Myocyte (in vitro differentiated cells): ENCODE measurements at regions not wholly inside any gene's neighbourhood (a gene's known extent, or its start where the extent isn't known, plus 50 kb on each side); places are given as distances from the start of the nearest gene placed in this dataset.
"Not testable (repeated sequence)": the region's sequence is repeated elsewhere in the genome, so short reads cannot be mapped to it uniquely, and the experiment has no call there.

Experiments used
- DNase-seq: peaks from one replicate; pipeline ENCODE4 v3.0.0-alpha.2; 2012; ENCODE audit warnings: low read depth

DNA sequence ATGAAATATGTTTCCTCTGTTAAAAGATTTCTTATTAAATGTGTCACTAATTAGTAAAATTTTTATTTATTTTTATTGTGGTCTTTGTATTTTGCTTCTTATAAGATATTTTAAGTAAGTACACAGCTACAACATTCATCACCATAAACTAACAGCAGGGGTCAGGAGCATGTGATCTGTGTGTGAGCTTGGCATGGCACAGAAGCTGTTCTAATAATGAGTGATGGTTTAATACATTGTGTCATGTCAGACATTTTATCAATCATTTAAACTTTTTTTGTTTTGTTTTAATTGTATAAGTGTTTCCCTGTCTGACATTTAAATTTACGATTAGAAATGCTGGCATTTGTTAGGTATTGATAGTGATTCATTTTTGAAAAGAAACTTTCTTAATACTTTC is 585.4 kb downstream of the DSC3 start:
- DNase-seq: peak; percentile 4

DNA sequence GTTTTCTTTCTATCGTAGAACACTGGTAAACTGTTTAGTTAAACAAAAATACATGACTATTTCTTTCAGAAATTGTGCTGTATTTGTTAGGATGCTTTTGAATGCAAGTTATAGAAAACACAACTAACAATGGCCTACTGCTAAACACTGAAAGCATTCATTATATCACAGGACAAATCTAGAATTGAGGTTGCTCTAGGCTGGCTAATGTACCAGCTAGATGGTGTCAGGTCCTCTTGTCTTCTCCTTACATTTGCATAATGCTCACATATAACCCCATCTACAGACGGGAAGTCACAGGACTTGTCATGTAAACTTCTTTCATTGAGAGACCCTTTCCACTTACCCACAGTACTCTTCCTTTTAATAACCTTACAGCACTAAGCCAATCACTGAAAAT is 586.8 kb downstream of the DSC3 start:
- no peak for DNase-seq

- peak; percentile 28 for DNase-seq
Measured at GRCh38 chr18:30454920-30455319, 587.6 kb downstream of the DSC3 start.

- DNase-seq: no peak
Measured at GRCh38 chr18:30451981-30452380, 590.6 kb downstream of the DSC3 start.

DNA sequence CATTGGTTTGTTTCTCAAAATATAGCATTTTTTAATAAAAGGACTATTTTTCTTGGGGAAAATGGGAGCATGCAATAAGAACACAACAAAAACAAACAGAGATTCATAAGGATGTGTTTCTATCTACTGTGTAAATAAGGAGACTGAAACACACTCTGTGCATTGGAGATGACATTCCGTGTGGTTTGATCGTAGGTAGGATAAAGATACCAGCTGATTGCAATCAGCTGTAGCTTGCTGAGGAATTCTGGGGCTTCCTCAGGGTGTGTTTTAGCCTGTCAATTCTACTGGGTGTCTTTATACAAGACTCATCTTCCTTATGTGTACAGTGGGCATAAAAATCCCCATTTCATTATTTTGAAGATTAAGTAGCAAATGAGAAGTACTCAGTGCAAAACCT is 591.6 kb downstream of the DSC3 start:
- DNase-seq: no peak

DNA sequence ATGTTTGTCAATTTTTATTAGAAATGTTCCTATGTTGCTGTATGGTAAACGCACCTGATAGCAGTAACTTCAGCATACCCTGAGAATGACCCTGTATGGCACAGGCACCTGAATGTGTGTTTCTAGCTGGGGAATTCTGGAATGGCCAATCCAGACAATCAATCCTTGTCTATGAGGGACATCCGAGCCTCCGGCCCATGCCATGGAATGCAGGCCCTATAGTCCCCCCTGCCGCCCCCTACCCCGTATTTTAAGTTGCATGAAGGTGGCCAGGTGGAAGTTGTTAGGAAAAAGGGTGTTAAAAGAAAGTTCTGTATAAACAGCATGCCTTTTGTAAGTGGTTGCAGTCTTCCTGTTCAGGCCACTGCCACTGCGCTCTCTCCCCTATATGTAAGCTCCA is 595.9 kb downstream of the DSC3 start:
- DNase-seq: no peak

DNA sequence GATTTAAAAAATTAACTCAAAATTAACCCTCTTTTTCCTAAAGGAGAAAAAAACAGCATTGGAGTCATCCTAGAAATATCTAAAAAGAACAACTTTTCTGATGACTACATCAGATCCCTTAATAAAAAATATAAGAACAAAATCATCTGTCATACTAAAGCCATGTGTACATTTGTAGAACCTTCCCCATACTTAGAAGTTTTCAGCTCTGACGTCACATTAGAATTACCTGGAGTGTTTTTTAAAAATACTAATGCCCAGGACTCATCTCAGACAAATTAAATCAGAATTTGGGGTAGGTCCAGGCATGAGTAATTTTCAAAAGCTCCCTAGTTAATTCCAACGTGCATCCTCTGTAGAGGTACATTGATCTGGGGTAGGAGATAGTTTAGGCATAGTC is 598.0 kb downstream of the DSC3 start:
- DNase-seq: no peak

DNA sequence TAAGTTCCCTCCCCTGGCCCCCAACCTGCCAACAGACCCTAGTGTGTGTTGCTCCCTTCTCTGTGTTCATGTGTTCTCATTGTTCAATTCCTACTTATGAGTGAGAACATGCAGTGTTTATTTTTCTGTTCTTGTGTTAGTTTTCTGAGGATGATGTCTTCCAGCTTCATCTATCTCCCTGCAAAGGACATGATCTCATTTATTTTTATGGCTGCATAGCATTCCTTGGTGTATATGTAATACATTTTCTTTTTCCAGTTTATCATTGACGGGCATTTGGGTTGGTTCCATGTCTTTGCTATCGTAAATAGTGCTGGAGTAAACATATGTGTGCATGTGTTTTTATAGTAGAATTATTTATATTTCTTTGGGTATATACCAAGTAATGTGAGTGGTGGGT is 602.2 kb downstream of the DSC3 start:
- DNase-seq: no peak

DNA sequence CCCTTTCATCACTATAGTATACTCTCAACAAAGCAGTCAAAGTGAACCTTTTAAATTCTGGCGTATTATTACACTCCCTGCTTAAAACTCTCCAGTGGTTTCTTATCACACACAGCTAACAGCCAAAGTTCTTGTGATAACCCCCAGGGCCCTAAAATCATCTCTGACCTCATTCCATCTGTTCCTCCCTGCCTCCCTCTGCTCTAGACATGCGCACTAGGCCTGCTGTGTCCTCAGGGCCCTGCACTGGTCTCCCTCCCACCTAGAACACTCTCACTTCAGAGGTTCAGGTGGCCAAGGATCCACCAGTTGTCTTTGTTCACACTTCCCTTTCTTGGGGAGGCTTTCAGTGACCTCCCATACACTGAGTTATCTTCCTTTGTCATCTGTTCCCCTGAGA is 603.4 kb downstream of the DSC3 start:
- no peak for DNase-seq

GRCh38 chr18:30432349-30432748 is 610.2 kb downstream of the DSC3 start:
- DNase-seq: no peak

DNA sequence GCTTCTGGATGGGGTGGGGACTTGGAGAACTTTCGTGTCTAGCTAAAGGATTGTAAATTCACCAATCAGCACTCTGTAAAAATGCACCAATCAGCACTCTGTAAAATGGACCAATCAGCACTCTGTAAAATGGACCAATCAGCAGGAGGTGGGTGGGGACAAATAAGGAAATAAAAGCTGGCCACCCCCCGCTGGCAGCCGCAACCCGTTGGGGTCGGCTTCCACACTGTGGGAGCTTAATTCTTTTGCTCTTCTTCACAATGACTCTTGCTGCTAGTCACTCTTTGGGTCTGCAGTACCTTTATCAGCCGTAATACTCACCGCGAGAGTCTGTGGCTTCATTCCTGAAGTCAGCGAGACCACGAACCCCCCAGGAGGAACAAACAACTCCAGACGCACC is 623.1 kb downstream of the DSC3 start:
- not testable (repeated sequence) for DNase-seq

DNA sequence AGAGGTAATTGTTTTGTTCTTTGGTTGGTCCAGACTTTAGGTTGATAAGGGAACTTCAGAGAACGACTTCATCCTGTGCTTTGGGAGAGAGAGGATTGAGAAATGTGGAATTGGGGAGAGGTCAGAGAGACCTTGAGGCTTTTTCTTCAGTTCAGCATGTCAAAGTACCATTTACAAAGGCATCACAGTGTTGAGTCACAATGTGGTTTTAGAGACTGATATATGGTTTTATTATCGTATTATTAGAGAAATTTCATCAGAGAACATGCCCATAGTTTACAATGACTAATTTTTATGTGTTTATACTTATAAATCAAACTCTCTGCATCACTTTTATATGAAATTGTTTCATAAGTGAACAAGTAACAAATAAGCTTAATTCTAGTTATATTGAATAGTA is 626.6 kb downstream of the DSC3 start:
- no peak for DNase-seq

DNA sequence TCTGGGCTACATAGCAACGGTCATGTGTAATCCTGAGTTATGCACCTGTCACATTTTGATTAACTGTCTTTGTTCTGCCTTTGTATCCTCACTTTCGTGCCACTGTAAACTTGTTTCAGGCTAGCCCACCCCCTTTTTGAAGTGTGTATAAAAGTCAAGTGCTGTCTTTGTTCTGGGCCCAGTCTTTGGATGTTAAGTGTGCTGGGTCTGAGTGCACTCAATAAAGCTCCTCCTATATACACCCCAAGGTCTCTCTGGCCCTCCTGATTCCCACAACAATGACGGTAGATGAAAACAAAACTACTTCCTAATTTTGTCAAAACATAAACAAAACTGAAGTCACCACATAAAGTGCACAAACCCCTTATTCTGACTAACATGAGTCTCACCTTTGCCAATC is 633.4 kb downstream of the DSC3 start:
- DNase-seq: no peak

GRCh38 chr18:30406728-30407127 is 635.8 kb downstream of the DSC3 start:
- no peak for DNase-seq

DNA sequence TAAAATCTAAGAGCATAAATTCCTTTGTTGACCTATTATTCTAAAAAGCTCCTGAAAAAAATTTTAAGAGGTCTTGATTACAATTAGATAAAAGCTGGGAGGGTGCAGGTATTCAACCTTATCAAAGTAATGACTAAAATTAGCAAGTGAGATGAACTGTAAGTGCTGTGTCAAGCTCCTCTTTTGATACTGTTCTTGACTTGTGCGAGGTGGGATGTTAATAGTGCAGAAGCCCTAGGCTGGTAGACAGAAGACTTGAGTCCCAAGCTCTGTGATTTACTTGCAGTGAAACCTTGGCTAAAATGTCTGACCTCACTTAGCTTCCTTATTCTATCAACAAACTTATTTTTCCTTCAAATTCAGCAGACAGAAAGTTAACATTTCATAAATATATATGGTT is 637.5 kb downstream of the DSC3 start:
- no peak for DNase-seq

GRCh38 chr18:30404422-30404821 is 638.1 kb downstream of the DSC3 start:
- DNase-seq: no peak

DNA sequence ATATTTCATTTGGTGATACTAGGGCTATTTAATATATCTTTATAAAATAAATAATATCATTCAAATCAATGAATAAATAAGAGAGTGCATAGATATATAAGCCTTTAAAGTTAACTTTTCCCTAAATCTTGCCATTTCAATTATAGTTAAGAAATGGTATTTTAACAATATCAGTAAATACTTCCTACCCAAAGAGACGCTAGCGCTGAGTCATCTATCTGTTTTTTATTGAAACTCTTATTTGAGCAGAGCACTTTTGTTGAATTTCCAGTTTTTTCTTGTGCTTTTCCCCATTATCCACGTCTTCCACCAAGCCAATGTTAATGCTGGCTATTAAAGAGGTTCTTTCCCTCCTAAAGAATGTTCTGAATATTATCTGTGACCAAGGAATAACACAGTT is 639.3 kb downstream of the DSC3 start:
- DNase-seq: no peak

- DNase-seq: no peak
Measured at GRCh38 chr18:30387401-30387800, 655.1 kb downstream of the DSC3 start.

- DNase-seq: no peak
Measured at GRCh38 chr18:30386624-30387023, 655.9 kb downstream of the DSC3 start.

GRCh38 chr18:30385684-30386083 is 656.9 kb downstream of the DSC3 start:
- DNase-seq: no peak

- DNase-seq: no peak
Measured at GRCh38 chr18:30381826-30382225, 660.7 kb downstream of the DSC3 start.

DNA sequence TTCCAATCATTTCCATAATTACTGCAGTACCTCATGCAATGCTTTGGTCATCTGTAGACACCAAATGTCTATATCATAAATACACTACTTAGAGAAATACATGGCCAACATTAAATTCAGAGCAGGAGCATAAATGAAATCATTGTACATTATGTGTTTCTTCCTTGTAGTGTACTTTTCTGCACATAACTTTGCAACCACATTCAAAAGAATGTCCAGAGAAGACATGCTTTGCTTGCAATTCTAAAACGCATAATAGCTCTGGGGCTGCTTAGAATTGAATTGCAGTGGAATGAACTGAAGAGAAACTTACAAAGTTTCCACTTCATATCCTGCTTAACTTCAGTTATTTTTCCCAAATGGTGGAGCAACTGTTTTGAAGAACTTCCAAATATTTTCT is 664.4 kb downstream of the DSC3 start:
- no peak for DNase-seq

DNA sequence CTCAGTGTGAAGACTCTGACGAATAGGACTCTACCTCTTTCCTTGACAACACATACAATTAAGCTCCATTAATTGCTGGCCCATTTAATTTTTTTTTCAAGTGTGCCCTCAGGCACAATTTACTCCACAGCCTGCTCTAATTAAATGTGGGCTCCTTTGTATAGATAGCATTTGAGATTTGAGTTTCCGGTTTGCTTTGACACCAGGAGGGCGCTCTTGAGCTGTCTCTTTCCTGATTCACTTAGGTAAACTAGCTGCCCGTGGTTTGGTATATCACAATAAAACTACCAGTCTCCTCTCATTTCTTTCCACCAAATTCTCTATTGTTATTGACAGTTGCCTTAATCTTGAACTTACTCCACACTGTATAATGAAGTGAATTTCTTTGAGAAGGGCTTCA is 666.0 kb downstream of the DSC3 start:
- peak; percentile 7 for DNase-seq

DNA sequence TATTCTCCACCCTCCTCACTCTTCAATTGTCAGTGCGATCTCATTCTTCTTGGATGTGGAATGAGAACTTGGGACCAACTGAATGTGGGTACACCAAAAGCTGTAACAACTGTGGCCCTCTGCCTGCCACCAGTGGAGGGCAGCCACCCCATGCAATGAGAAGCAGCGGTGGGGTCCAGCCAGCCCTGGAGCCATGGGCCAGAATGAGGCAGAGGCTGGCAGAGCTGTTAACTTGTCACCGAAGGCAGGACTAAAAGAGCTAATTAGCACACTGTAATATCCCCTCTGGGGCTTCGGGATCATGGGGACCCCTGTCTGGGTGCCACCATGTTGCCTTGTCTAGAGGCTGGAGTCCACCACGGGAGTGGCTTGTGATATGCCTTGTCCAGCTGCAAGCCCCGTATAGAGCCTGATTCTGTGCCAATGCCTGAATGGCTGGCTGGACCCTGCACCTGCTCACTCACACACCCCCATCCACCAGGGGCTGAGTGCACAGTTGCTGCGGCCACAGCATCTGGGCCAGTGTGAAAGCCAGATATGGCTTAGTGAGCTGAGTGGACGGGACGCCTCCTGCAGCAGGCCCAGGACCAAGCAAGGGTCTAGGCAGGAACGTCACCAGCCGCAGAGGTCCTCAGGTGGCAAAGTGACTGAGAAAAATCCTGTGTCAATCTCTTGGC is 680.5 kb downstream of the DSC3 start:
- peak; percentile 19 for DNase-seq
